AG10803 (cell line): ENCODE measurements at regions not wholly inside any gene's neighbourhood (a gene's known extent, or its start where the extent isn't known, plus 50 kb on each side); places are given as distances from the start of the nearest gene placed in this dataset.
"Not testable (repeated sequence)": the region's sequence is repeated elsewhere in the genome, so short reads cannot be mapped to it uniquely, and the experiment has no call there.

Experiments used
- DNase-seq: peaks from one replicate; pipeline ENCODE4 v3.0.0; 2010; ENCODE audit warnings: low read depth
- H3K4me3 ChIP-seq: 2 replicates; pipeline ENCODE4 v1.5.1; 2011; ENCODE audit warnings: mild to moderate bottlenecking, low read length, control low read depth
- CTCF ChIP-seq: conservative IDR thresholded peaks from 2 replicates; pipeline ENCODE4 v1.5.1; 2011; ENCODE audit warnings: mild to moderate bottlenecking, low read length, control low read depth, inconsistent platforms

GRCh38 chr11:33533386-33534052 lies 167.1 kb downstream of the C11orf91 start:
- TF ChIP-seq CTCF, result no peak
- no peak overlapping the region for H3K4me3 ChIP-seq
- no peak for DNase-seq

GRCh38 chr11:33532720-33533385 lies 167.8 kb downstream of the C11orf91 start:
- H3K4me3 ChIP-seq, result no peak overlapping the region
- DNase-seq, result no peak
- no peak for TF ChIP-seq CTCF

GRCh38 chr11:33532257-33532656 lies 168.4 kb downstream of the C11orf91 start:
- no peak overlapping the region for H3K4me3 ChIP-seq
- no peak for TF ChIP-seq CTCF
- DNase-seq, result no peak

- no peak for TF ChIP-seq CTCF
- DNase-seq, result peak; percentile 98
- H3K4me3 ChIP-seq, result no peak overlapping the region
These were observed 168.9 kb downstream of the C11orf91 start for GRCh38 chr11:33531743-33532181.

GRCh38 chr11:33530815-33531214 lies 169.8 kb downstream of the C11orf91 start:
- DNase-seq, result peak; percentile 81
- H3K4me3 ChIP-seq, result no peak overlapping the region
- no peak for TF ChIP-seq CTCF

GRCh38 chr11:33529461-33529860 lies 171.2 kb downstream of the C11orf91 start:
- no peak for DNase-seq
- TF ChIP-seq CTCF, result no peak
- H3K4me3 ChIP-seq, result no peak overlapping the region

GRCh38 chr11:33527738-33528137 lies 172.9 kb downstream of the C11orf91 start:
- H3K4me3 ChIP-seq, DNase-seq: not testable (repeated sequence)
